ENCODE measurements at regions not wholly inside any gene's neighbourhood (a gene's known extent, or its start where the extent isn't known, plus 50 kb on each side); places are given as distances from the start of the nearest gene placed in this dataset.

DNA sequence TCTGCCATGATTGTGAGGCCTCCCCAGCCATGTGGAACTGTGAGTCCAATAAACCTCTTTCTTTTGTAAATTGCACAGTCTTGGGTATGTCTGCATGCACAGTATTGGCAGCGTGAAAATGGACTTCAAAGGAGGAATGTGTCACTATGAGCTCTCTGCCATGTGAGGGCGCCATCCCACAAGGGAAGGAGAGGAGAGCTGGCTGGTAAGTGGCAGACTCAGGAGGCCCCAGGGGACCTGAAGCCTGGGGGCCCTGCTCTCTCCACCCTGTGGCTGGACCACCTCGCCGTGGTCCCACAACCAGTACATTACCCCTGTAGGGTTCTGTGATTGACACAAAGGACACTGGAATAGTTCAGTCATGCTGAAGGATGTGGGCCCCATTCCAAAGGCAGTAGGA lies 122.1 kb downstream of the RPIA start:
- DNase-seq (no peak), ATAC-seq (no peak)
- H2AFZ ChIP-seq (ENCODE audit: low read length): no peak overlapping the region
- no peaks in the 10 kb centered on the region for H3K79me2 ChIP-seq (ENCODE audit: low read length)
- H3K9me3 ChIP-seq (ENCODE audit: low read length): peaks cover 2% of the 10 kb centered on the region; the same call in 1 of the 2 replicates
- no peak overlapping the region for H3K9ac ChIP-seq (ENCODE audit: low read length)
- H3K36me3 ChIP-seq (ENCODE audit: low read depth, low read length): no peaks in the 10 kb centered on the region
- no TSS peak for BruUV-seq (replicated peaks)
- no peaks in the 10 kb centered on the region for H4K20me1 ChIP-seq (ENCODE audit: low read length)
- ChIA-PET CTCF (no interaction called here), POLR2A (ENCODE audit: unreplicated experiment) (no interaction called here)
- no peaks in the 10 kb centered on the region for H3F3A ChIP-seq (ENCODE audit: low read length, unreplicated experiment)
- TF ChIP-seq, protein P1, sequence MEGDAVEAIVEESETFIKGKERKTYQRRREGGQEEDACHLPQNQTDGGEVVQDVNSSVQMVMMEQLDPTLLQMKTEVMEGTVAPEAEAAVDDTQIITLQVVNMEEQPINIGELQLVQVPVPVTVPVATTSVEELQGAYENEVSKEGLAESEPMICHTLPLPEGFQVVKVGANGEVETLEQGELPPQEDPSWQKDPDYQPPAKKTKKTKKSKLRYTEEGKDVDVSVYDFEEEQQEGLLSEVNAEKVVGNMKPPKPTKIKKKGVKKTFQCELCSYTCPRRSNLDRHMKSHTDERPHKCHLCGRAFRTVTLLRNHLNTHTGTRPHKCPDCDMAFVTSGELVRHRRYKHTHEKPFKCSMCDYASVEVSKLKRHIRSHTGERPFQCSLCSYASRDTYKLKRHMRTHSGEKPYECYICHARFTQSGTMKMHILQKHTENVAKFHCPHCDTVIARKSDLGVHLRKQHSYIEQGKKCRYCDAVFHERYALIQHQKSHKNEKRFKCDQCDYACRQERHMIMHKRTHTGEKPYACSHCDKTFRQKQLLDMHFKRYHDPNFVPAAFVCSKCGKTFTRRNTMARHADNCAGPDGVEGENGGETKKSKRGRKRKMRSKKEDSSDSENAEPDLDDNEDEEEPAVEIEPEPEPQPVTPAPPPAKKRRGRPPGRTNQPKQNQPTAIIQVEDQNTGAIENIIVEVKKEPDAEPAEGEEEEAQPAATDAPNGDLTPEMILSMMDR (conservative IDR thresholded peaks at IDR 0.05; ENCODE audit: low read depth, low read length): no peak
- TF ChIP-seq EZH2 (IDR thresholded peaks at IDR 0.05; ENCODE audit: low read length, unreplicated experiment): no peak
- TF ChIP-seq EZH2phosphoT487 (IDR thresholded peaks at IDR 0.05; ENCODE audit: borderline replicate concordance, low read length): no peak
- no peaks in the 10 kb centered on the region for H3K9me2 ChIP-seq (replicated peaks; ENCODE audit: low read length)
- intact Hi-C loops (cut with micrococcal nuclease): no loop called here
- H3K4me2 ChIP-seq (ENCODE audit: low read length): no peak overlapping the region
- H3K4me3 ChIP-seq (ENCODE audit: low read length): no peak overlapping the region
- no peak overlapping the region for H3K27ac ChIP-seq (ENCODE audit: low read length)
- 0 out of 2 replicates have a peak, but pooled peaks cover 3% of the 10 kb centered on the region for H3K4me1 ChIP-seq (ENCODE audit: insufficient read depth, low read length)
- H3K27me3 ChIP-seq (ENCODE audit: low read length): peaks cover 25% of the 10 kb centered on the region

DNA sequence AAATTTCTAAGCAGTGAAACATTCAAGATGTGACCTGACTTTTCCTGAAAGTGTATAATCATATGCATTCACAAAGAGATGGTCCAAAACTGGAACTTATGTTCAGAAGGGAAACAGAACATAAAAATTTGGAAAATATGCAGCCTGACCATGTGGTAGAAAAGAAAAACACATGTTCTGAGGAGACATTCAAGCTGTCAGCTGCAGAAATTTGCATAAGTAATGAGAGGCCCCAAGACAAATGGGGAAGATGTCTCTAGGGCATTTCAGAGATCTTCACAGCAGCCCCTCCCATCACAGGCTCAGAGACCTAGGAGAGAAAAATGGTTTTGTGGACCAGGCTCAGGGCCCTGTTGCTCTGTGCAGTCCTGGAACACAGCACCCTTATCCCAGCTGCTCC lies 123.8 kb downstream of the RPIA start:
- Histone ChIP-seq H3K79me2 (ENCODE audit: low read length) (no peaks in the 10 kb centered on the region), H3K9me2 (replicated peaks; ENCODE audit: low read length) (no peaks in the 10 kb centered on the region), H3K27me3 (ENCODE audit: low read length) (peaks cover 18% of the 10 kb centered on the region), H3K4me1 (ENCODE audit: insufficient read depth, low read length) (0 out of 2 replicates have a peak, but pooled peaks cover 3% of the 10 kb centered on the region), H3K9ac (ENCODE audit: low read length) (no peak overlapping the region), H3F3A (ENCODE audit: low read length, unreplicated experiment) (no peaks in the 10 kb centered on the region), H3K27ac (ENCODE audit: low read length) (no peak overlapping the region), H3K9me3 (ENCODE audit: low read length) (peaks cover 2% of the 10 kb centered on the region; the same call in 1 of the 2 replicates), H2AFZ (ENCODE audit: low read length) (no peak overlapping the region), H3K4me2 (ENCODE audit: low read length) (no peak overlapping the region), H3K4me3 (ENCODE audit: low read length) (no peak overlapping the region), H3K36me3 (ENCODE audit: low read depth, low read length) (no peaks in the 10 kb centered on the region), H4K20me1 (ENCODE audit: low read length) (no peaks in the 10 kb centered on the region)
- ChIA-PET CTCF (no interaction called here), POLR2A (ENCODE audit: unreplicated experiment) (no interaction called here)
- no TSS peak for BruUV-seq (replicated peaks)
- TF ChIP-seq EZH2phosphoT487 (IDR thresholded peaks at IDR 0.05; ENCODE audit: borderline replicate concordance, low read length) (no peak), EZH2 (IDR thresholded peaks at IDR 0.05; ENCODE audit: low read length, unreplicated experiment) (no peak)
- TF ChIP-seq, protein P1 (conservative IDR thresholded peaks at IDR 0.05; ENCODE audit: low read depth, low read length): no peak
- DNase-seq: no peak
- no peak for ATAC-seq
- intact Hi-C loops (cut with micrococcal nuclease): no loop called here

DNA sequence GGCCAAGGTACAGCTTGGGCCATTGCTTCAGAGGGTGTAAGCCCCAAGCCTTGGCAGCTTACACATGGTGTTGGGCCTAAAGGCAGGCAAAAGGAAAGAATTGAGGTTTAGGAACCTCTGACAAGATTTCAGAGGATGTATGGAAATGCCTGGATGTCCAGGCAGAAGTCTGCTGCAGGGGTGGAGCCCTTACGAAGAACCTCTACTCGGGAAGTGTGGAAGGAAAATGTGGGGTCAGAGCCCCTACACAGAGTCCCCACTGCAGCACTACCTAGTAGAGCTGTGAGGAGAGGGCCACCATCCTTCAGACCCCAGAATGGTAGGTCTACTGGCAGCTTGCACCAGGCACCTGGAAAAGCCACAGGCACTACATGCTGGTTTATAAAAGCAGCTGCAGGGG lies 124.2 kb downstream of the RPIA start:
- H3K79me2 ChIP-seq (ENCODE audit: low read length): no peaks in the 10 kb centered on the region
- no peaks in the 10 kb centered on the region for H3K36me3 ChIP-seq (ENCODE audit: low read depth, low read length)
- DNase-seq (no peak), ATAC-seq (no peak)
- H3K9me3 ChIP-seq (ENCODE audit: low read length): peaks cover 2% of the 10 kb centered on the region; the same call in 1 of the 2 replicates
- no peak overlapping the region for H3K9ac ChIP-seq (ENCODE audit: low read length)
- no peak overlapping the region for H3K4me2 ChIP-seq (ENCODE audit: low read length)
- no peaks in the 10 kb centered on the region for H3F3A ChIP-seq (ENCODE audit: low read length, unreplicated experiment)
- TF ChIP-seq EZH2phosphoT487 (IDR thresholded peaks at IDR 0.05; ENCODE audit: borderline replicate concordance, low read length) (no peak), EZH2 (IDR thresholded peaks at IDR 0.05; ENCODE audit: low read length, unreplicated experiment) (no peak)
- TF ChIP-seq, protein P1 (conservative IDR thresholded peaks at IDR 0.05; ENCODE audit: low read depth, low read length): no peak
- no peaks in the 10 kb centered on the region for H3K9me2 ChIP-seq (replicated peaks; ENCODE audit: low read length)
- no peak overlapping the region for H3K27ac ChIP-seq (ENCODE audit: low read length)
- no peak overlapping the region for H2AFZ ChIP-seq (ENCODE audit: low read length)
- POLR2A ChIA-PET (ENCODE audit: unreplicated experiment): no interaction called here
- peaks cover 20% of the 10 kb centered on the region for H3K27me3 ChIP-seq (ENCODE audit: low read length)
- H3K4me3 ChIP-seq (ENCODE audit: low read length): no peak overlapping the region
- no TSS peak for BruUV-seq (replicated peaks)
- H4K20me1 ChIP-seq (ENCODE audit: low read length): no peaks in the 10 kb centered on the region
- intact Hi-C loops (cut with micrococcal nuclease): no loop called here
- H3K4me1 ChIP-seq (ENCODE audit: insufficient read depth, low read length): 0 out of 2 replicates have a peak, but pooled peaks cover 3% of the 10 kb centered on the region
- CTCF ChIA-PET: no interaction called here
